ENCODE measurements at regions not wholly inside any gene's neighbourhood (a gene's known extent, or its start where the extent isn't known, plus 50 kb on each side); places are given as distances from the start of the nearest gene placed in this dataset.

GRCh38 chr3:18841422-18842343, 306.6 kb upstream of the KCNH8 start:
- TF ChIP-seq EP300 (IDR thresholded peaks at IDR 0.05) (no peak), CTCF (IDR thresholded peaks at IDR 0.05) (no peak), POLR2A (IDR thresholded peaks at IDR 0.05) (no peak)

Measured in suprapubic skin (tissue), 3 donors.